ENCODE measurements at regions not wholly inside any gene's neighbourhood (a gene's known extent, or its start where the extent isn't known, plus 50 kb on each side); places are given as distances from the start of the nearest gene placed in this dataset.
"Not testable (repeated sequence)": the region's sequence is repeated elsewhere in the genome, so short reads cannot be mapped to it uniquely, and the experiment has no call there.

DNA sequence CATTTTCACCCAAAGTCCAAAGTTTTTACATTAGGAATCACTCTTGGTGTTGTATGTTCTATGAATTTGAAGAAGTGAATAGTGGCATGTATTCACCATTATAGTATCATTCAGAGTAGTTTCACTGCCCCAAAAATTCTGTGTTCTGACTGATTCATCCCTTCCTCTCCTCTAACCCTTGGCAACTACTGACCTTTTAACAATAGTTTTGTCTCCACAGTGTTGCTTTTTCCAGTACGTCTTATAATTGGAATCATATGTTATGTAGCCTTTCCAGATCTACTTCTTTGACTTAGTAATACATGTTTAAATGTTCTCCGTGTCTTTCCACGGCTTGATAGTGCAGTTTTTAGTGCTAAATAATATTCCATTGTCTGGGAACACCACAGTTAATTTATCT is 379.0 kb upstream of the SGO1 start:
- no peaks in the 10 kb centered on the region for H3K9me3 ChIP-seq
- no peak for TF ChIP-seq EP300 (IDR thresholded peaks at IDR 0.05)
- TF ChIP-seq, protein P1, sequence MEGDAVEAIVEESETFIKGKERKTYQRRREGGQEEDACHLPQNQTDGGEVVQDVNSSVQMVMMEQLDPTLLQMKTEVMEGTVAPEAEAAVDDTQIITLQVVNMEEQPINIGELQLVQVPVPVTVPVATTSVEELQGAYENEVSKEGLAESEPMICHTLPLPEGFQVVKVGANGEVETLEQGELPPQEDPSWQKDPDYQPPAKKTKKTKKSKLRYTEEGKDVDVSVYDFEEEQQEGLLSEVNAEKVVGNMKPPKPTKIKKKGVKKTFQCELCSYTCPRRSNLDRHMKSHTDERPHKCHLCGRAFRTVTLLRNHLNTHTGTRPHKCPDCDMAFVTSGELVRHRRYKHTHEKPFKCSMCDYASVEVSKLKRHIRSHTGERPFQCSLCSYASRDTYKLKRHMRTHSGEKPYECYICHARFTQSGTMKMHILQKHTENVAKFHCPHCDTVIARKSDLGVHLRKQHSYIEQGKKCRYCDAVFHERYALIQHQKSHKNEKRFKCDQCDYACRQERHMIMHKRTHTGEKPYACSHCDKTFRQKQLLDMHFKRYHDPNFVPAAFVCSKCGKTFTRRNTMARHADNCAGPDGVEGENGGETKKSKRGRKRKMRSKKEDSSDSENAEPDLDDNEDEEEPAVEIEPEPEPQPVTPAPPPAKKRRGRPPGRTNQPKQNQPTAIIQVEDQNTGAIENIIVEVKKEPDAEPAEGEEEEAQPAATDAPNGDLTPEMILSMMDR (IDR thresholded peaks at IDR 0.05) = no peak
- no peak for TF ChIP-seq POLR2A (IDR thresholded peaks at IDR 0.05)
- WGBS, 2 donors = 61 to 64% methylated on average over 3 of the region's 3 CpGs
- DNase-seq (ENCODE audit: low spot score in 2 of 2) = no peak
- H3K4me3 ChIP-seq = no peak overlapping the region
- H3K27ac ChIP-seq = no peak overlapping the region
- H3K36me3 ChIP-seq = no peaks in the 10 kb centered on the region
- no peaks in the 10 kb centered on the region for H3K27me3 ChIP-seq
- H3K4me1 ChIP-seq = no peaks in the 10 kb centered on the region

DNA sequence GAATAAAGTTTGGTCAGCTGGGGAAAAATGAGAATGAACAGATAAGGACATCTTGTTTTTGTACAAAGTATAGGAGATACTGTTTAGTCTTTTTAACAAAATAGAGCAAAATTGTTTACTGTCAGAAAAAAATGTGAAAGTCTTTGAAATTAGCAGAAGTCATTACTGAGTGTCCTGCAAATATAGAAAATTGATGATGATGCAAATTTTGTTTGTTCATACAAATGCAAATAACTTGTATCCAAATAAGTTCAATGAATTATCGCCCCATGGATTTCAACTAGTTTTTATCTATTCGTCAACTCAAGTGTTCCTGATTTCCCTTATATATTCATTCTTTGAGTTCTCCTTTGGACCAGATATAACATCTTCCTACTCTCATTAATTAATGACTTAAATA is 378.0 kb upstream of the SGO1 start:
- WGBS, 2 donors = 93 to 97% methylated on average over 2 of the region's 2 CpGs
- no peak for DNase-seq (ENCODE audit: low spot score in 2 of 2)
- Histone ChIP-seq H3K36me3 (no peaks in the 10 kb centered on the region), H3K27me3 (no peaks in the 10 kb centered on the region), H3K4me3 (no peak overlapping the region), H3K9me3 (no peaks in the 10 kb centered on the region), H3K27ac (no peak overlapping the region), H3K4me1 (no peaks in the 10 kb centered on the region)
- no peak for TF ChIP-seq POLR2A (IDR thresholded peaks at IDR 0.05)
- TF ChIP-seq, protein P1 (IDR thresholded peaks at IDR 0.05) = no peak
- no peak for TF ChIP-seq EP300 (IDR thresholded peaks at IDR 0.05)

DNA sequence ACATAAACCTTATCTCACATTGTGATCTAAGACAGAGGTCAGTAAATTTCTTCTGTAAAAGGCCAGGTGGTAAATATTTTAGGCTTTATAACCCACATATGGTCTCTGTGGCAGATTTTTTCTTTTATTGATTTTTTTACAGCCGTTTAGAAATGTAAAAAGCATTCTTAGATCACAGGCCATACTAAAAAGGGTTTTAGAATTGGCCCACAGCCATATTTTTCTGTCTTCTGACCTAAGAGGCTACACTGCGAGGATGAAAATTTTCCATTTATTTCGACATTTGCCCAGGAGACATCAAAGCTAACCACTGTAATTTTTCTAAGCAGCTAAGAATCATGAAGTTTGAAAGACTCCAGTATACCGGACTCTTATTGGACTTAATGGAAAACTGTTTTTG is 377.2 kb upstream of the SGO1 start:
- no peak for DNase-seq (ENCODE audit: low spot score in 2 of 2)
- H3K9me3 ChIP-seq = no peaks in the 10 kb centered on the region
- no peak overlapping the region for H3K27ac ChIP-seq
- no peaks in the 10 kb centered on the region for H3K36me3 ChIP-seq
- H3K4me3 ChIP-seq = no peak overlapping the region
- WGBS, 2 donors = 30 to 35% methylated on average over 4 of the region's 4 CpGs
- TF ChIP-seq EP300 (IDR thresholded peaks at IDR 0.05) = no peak
- no peak for TF ChIP-seq POLR2A (IDR thresholded peaks at IDR 0.05)
- TF ChIP-seq, protein P1 (IDR thresholded peaks at IDR 0.05) = no peak
- H3K4me1 ChIP-seq = no peaks in the 10 kb centered on the region
- no peaks in the 10 kb centered on the region for H3K27me3 ChIP-seq

DNA sequence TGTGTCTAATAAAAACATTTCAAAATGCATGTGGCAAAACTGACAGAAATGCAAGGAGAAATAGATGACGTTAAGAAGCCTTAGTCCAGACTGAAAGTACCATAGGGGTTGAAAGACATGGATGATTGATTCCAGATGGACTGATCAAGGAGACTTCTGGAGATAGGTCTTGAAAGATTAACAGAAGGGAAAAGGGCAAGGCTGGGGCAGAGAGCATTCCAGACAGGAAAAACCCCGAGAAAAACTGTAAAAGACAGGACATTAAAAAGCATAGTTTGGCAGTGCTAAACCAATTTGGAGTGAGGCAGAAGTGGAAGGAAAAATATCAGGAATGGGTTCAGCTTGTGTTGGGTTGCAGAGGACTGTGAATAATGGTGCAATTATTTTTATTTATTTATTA is 375.2 kb upstream of the SGO1 start:
- no peak for DNase-seq (ENCODE audit: low spot score in 2 of 2)
- Histone ChIP-seq H3K4me1 (no peaks in the 10 kb centered on the region), H3K36me3 (no peaks in the 10 kb centered on the region), H3K27ac (no peak overlapping the region), H3K27me3 (no peaks in the 10 kb centered on the region), H3K9me3 (no peaks in the 10 kb centered on the region), H3K4me3 (no peak overlapping the region)
- WGBS, 2 donors = 37 to 45% methylated on average over 2 of the region's 2 CpGs
- TF ChIP-seq, protein P1 (IDR thresholded peaks at IDR 0.05) = no peak
- TF ChIP-seq EP300 (IDR thresholded peaks at IDR 0.05) = no peak
- no peak for TF ChIP-seq POLR2A (IDR thresholded peaks at IDR 0.05)

DNA sequence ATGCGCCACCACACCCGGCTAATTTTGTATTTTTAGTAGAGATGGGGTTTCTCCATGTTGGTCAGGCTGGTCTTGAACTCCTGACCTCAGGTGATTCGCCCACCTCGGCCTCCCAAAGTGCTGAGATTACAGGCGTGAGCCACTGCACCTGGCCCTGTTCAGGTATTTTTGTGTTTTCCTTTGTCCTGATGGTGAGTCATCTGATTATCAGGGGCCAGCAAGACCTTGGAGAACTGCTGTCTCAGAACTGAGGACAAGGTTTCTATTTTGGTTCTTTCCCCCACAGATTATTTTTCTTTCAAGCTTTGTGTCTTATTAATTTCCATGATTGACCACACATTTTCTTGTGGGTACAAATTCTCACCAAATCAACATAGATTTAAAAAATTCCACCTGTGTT is 374.4 kb upstream of the SGO1 start:
- not testable (repeated sequence) for H3K27me3 ChIP-seq; H3K27ac ChIP-seq; H3K36me3 ChIP-seq; H3K4me1 ChIP-seq; H3K9me3 ChIP-seq; H3K4me3 ChIP-seq; DNase-seq (ENCODE audit: low spot score in 2 of 2)
- WGBS, 2 donors = 91 to 94% methylated on average over 5 of the region's 5 CpGs

DNA sequence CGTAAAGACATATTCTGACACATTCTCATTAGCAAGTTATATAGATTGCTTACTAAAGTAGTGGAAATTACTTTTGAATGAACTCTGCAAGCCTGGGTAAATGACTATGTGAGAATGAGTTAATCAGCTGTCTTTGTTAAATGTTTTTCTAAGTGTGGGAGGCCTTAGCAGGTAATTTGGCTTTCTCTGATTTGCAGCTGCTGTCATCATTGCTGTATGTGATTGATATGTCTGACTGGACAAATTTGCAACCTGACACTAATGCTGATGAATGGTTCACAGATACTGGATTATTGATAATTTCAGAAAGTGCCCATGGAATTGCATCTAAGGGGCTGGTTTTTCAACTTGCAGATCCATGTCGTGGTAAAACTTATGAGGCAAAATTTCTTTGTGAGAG is 372.2 kb upstream of the SGO1 start:
- no peak overlapping the region for H3K27ac ChIP-seq
- no peak for DNase-seq (ENCODE audit: low spot score in 2 of 2)
- TF ChIP-seq EP300 (IDR thresholded peaks at IDR 0.05) (no peak), POLR2A (IDR thresholded peaks at IDR 0.05) (no peak)
- TF ChIP-seq, protein P1 (IDR thresholded peaks at IDR 0.05) = no peak
- no peak overlapping the region for H3K4me3 ChIP-seq
- no peaks in the 10 kb centered on the region for H3K9me3 ChIP-seq
- no peaks in the 10 kb centered on the region for H3K4me1 ChIP-seq
- H3K27me3 ChIP-seq = no peaks in the 10 kb centered on the region
- WGBS, 2 donors = 78 to 83% methylated on average over 2 of the region's 2 CpGs
- no peaks in the 10 kb centered on the region for H3K36me3 ChIP-seq

All from tibial nerve (tissue), 4 donors.